Activated naive CD4-positive, alpha-beta T cell treated with anti-CD3 and anti-CD28 coated beads, Interleukin-2, amount 50 U/mL, for 72 hours (primary cell): ENCODE measurements at regions not wholly inside any gene's neighbourhood (a gene's known extent, or its start where the extent isn't known, plus 50 kb on each side); places are given as distances from the start of the nearest gene placed in this dataset.
"Not testable (repeated sequence)": the region's sequence is repeated elsewhere in the genome, so short reads cannot be mapped to it uniquely, and the experiment has no call there.

Source experiments
- ATAC-seq, 2 donors: fragments of 150-1000 bp; cut with Tn5 transposase; 2 replicates each; pipeline ENCODE4 v1.10.0; 2021; ENCODE audit warnings: mild to moderate bottlenecking in 2 of 2, moderate library complexity in 2 of 2
- DNase-seq, 2 donors: peaks; one replicate each; pipeline ENCODE4 v3.0.0; 2021 to 2022; ENCODE audit warnings: low spot score in 2 of 2
- H3K27ac Mint-ChIP-seq, 2 donors: one replicate each; pipeline ENCODE4 v1.8.0; 2022; ENCODE audit warnings: mild to moderate bottlenecking in 2 of 2, mixed read lengths in 2 of 2
- H3K36me3 Mint-ChIP-seq, 2 donors: one replicate each; pipeline ENCODE4 v1.8.0; 2022; ENCODE audit warnings: mixed read lengths in 2 of 2
- H3K9me3 Mint-ChIP-seq, 2 donors: one replicate each; pipeline ENCODE4 v1.8.0; 2022; ENCODE audit warnings: mixed read lengths in 2 of 2

GRCh38 chr20:5667705-5668528, 57.1 kb upstream of the GPCPD1 start:
- H3K9me3 Mint-ChIP-seq: peaks cover 0 to 4% of the 10 kb centered on the region in 2 donors
- no peak for DNase-seq
- ATAC-seq: no peak
- no peaks in the 10 kb centered on the region for H3K36me3 Mint-ChIP-seq
- peak overlapping the region in 1 of 2 donors; percentile 37 for H3K27ac Mint-ChIP-seq

GRCh38 chr20:5665417-5665816, 54.6 kb upstream of the GPCPD1 start:
- H3K27ac Mint-ChIP-seq: no peak overlapping the region
- no peaks in the 10 kb centered on the region for H3K36me3 Mint-ChIP-seq
- H3K9me3 Mint-ChIP-seq: peaks cover 0 to 4% of the 10 kb centered on the region in 2 donors
- no peak for ATAC-seq
- DNase-seq: no peak

- Mint-ChIP-seq H3K36me3 (no peaks in the 10 kb centered on the region), H3K9me3 (peaks cover 0 to 4% of the 10 kb centered on the region in 2 donors), H3K27ac (no peak overlapping the region)
- DNase-seq (no peak), ATAC-seq (no peak)
Measured at GRCh38 chr20:5663396-5663795, 52.6 kb upstream of the GPCPD1 start.

GRCh38 chr20:5662769-5663168, 52.0 kb upstream of the GPCPD1 start:
- no peak overlapping the region for H3K27ac Mint-ChIP-seq
- H3K9me3 Mint-ChIP-seq: peaks cover 0 to 4% of the 10 kb centered on the region in 2 donors
- ATAC-seq: no peak
- H3K36me3 Mint-ChIP-seq: no peaks in the 10 kb centered on the region
- DNase-seq: no peak

GRCh38 chr20:5660756-5661155, 50.0 kb upstream of the GPCPD1 start:
- not testable (repeated sequence) for ATAC-seq, H3K36me3 Mint-ChIP-seq, H3K9me3 Mint-ChIP-seq, DNase-seq
- peak overlapping the region in 1 of 2 donors; percentile 48 for H3K27ac Mint-ChIP-seq
